Psoas muscle (tissue), 7 donors: ENCODE measurements at regions not wholly inside any gene's neighbourhood (a gene's known extent, or its start where the extent isn't known, plus 50 kb on each side); places are given as distances from the start of the nearest gene placed in this dataset.

Experiments used
- ATAC-seq, 4 donors: fragments of 200-7000 bp; cut with Tn5 transposase; one replicate each; pipeline ENCODE4 v1.9.1; 2020; ENCODE audit warnings: moderate library complexity in 3 of 4, mild to moderate bottlenecking in 2 of 4
- DNase-seq, 2 donors: peaks; one replicate each; pipeline ENCODE4 v3.0.0-alpha.2; 2020
- H3K27ac ChIP-seq: fragments of 200-600 bp; one replicate; pipeline ENCODE4 v1.8.0; 2022
- H3K27me3 ChIP-seq, 3 donors: fragments of 200-600 bp in 1 of 3; one replicate each; pipeline versions ENCODE4 v1.6.1 to v1.8.0; 2013 to 2022; ENCODE audit warnings: low read length in 2 of 3, mild to moderate bottlenecking in 2 of 3, moderate library complexity in 1 of 3; ENCODE audit not compliant: insufficient read depth in 3 of 3
- H3K36me3 ChIP-seq, 2 donors: fragments of 200-600 bp in 1 of 2; one replicate each; pipeline versions ENCODE4 v1.6.1 to v1.8.0; 2013 to 2022; ENCODE audit warnings: low read depth in 1 of 2, mild to moderate bottlenecking in 1 of 2, moderate library complexity in 1 of 2; ENCODE audit not compliant: insufficient read depth in 1 of 2
- H3K4me1 ChIP-seq: fragments of 200-600 bp; one replicate; pipeline ENCODE4 v1.8.0; 2022
- H3K4me3 ChIP-seq: fragments of 200-600 bp; one replicate; pipeline ENCODE4 v1.8.0; 2022; ENCODE audit warnings: mild to moderate bottlenecking
- H3K9me3 ChIP-seq: fragments of 200-600 bp; one replicate; pipeline ENCODE4 v1.8.0; 2022
- WGBS, 3 donors: extraction: QIAGEN DNeasy Blood & Tissue Kit; methylation state at CpG; one replicate each; pipeline versions ENCODE4 v1.1.6 to v1.1.7; 2013; 5-methylcytosine and 5-hydroxymethylcytosine counted together
- intact Hi-C, 2 donors: fragments of 100-400 bp; cut with DNase I; formaldehyde crosslinking; loops; one replicate each; pipeline versions ENCODE4 v1.11.0 to v1.14.2; 2022
- TF ChIP-seq, protein P1 (sequence below): fragments of 200-600 bp; IDR thresholded peaks from one replicate; pipeline ENCODE4 v1.8.0; 2022; ENCODE audit warnings: antibody characterized with exemption
- donor health status: healthy with polysubstance abuse.
- donor health status: DM: no; HTN: no; CAD: no; lungs with moderate emphysema.
- donor health status: Bipolar disorder and iron deficiency.
- donor health status: healthy.
- donor health status: DM: yes; HTN: yes; CAD: no.
- donor health status: DM: no; HTN: no; CAD: no.
- donor health status: DM: yes; HTN: yes; CAD: no.

DNA sequence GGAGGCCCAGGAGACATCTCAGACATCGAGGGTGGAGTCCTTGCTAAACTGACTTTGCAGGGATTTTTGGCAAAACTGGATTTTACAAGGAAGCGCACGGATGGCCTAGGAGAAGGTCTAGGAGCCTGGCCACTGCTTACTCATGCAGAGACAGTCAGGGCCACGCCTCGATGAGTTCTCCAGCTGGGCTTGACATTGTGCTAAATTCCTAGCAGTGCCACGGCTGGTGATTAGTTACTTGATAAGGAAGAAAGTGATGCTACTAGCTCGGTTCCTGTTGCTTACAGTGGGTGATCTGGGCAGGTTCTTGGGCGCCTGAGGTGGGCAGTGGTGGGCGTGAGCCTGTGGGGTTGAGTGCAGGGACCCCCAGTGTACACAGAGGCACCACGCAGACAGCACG lies 143.4 kb downstream of the SOX1 start:
- ATAC-seq: no peak
- TF ChIP-seq, protein P1, sequence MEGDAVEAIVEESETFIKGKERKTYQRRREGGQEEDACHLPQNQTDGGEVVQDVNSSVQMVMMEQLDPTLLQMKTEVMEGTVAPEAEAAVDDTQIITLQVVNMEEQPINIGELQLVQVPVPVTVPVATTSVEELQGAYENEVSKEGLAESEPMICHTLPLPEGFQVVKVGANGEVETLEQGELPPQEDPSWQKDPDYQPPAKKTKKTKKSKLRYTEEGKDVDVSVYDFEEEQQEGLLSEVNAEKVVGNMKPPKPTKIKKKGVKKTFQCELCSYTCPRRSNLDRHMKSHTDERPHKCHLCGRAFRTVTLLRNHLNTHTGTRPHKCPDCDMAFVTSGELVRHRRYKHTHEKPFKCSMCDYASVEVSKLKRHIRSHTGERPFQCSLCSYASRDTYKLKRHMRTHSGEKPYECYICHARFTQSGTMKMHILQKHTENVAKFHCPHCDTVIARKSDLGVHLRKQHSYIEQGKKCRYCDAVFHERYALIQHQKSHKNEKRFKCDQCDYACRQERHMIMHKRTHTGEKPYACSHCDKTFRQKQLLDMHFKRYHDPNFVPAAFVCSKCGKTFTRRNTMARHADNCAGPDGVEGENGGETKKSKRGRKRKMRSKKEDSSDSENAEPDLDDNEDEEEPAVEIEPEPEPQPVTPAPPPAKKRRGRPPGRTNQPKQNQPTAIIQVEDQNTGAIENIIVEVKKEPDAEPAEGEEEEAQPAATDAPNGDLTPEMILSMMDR: no peak
- peaks cover 0 to 29% (median 4%) of the 10 kb centered on the region in 3 donors for H3K27me3 ChIP-seq
- no peak overlapping the region for H3K27ac ChIP-seq
- no peak for DNase-seq
- intact Hi-C loops: no loop called here
- H3K36me3 ChIP-seq: no peaks in the 10 kb centered on the region
- no peak overlapping the region for H3K4me3 ChIP-seq
- no peaks in the 10 kb centered on the region for H3K9me3 ChIP-seq
- H3K4me1 ChIP-seq: no peaks in the 10 kb centered on the region
- 45 to 56% (median 48%) methylated on average over 11 of the region's 11 CpGs for WGBS, 3 donors

DNA sequence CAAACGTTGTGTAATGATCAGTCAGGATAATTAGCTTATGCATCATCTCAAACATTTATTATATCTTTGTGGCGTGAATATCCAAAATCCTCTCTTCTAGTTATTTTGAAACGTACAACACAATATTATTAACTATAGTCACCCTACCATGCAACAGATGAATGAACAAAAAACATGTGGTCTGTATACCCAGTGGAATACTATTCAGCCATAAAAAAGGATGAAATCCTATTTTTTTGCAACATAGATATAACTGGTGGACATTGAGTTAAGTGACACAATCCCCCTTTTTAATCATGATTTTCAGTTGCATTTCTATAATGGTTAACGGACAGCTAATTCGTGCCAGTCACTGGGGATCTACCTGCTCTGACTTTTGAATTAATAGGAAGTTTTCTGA lies 145.6 kb downstream of the SOX1 start:
- Histone ChIP-seq H3K27ac (no peak overlapping the region), H3K4me1 (no peaks in the 10 kb centered on the region), H3K36me3 (no peaks in the 10 kb centered on the region), H3K4me3 (no peak overlapping the region), H3K9me3 (no peaks in the 10 kb centered on the region), H3K27me3 (peaks cover 0 to 15% (median 4%) of the 10 kb centered on the region in 3 donors)
- DNase-seq (no peak), ATAC-seq (no peak)
- TF ChIP-seq, protein P1: no peak
- intact Hi-C loops: no loop called here
- WGBS, 3 donors: 88 to 90% (median 89%) methylated on average over 5 of the region's 5 CpGs

DNA sequence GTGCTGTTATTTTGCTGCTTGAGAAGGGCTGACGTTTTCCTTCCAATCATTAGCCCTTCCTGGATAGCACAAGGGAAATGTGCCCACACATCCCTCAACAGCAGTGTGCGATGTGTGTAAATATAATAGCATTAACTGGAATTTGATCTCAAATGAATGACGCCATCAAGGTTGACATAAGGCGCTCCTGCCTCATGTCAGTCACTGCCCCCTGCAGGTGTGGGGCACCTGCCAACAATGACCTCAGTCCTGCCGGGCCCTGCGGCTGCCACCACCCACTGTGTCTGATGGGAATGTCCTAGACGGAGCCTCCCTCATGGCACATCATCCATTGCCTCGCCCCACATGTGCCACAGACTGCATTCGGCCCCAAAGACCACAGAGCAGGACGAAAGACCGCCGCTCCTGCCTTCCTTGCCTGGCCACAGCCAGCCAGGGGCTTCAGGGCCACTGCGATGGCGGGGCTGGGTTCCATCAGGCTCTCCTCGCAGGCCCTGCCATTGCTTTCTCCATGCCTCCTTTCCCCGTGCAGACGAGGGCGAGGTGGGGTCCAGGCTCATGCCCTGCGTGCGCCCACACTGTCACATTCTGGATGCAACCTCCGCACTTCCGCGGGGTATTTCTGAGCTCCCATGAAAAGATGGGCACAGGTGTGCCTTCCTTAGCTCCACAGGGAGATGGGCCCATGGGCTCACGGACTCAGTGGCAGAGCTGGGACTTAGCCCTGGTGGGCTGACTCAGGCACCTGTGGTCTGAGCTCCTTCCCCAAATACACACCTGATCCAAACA lies 146.7 kb downstream of the SOX1 start:
- Histone ChIP-seq H3K9me3 (no peaks in the 10 kb centered on the region), H3K4me3 (no peak overlapping the region), H3K4me1 (no peaks in the 10 kb centered on the region), H3K27ac (no peak overlapping the region), H3K36me3 (no peaks in the 10 kb centered on the region), H3K27me3 (peaks cover 0 to 8% (median 4%) of the 10 kb centered on the region in 3 donors)
- no peak for DNase-seq
- intact Hi-C loops: no loop called here
- TF ChIP-seq, protein P1: no peak
- ATAC-seq: no peak
- 75 to 78% (median 76%) methylated on average over 24 of the region's 24 CpGs for WGBS, 3 donors

DNA sequence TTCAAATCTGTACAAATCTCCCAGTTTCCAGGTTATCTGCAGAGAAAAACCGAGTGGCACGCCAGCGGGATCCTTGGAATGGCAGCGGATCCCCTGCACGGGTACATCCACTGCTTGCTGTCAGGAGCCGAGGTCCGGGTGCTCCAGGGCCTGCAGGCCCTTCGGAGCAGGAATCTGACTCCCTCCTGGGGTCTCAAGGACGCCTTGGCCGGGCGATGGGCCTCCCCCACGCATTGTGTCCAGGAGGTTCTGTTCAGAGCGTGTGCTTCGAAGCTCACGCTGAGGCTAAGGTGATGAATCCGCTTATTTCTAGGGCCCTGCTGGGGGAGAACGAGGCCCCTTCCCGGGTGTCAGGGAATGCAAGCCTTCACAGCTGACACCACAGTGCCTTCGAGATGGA lies 148.9 kb downstream of the SOX1 start:
- no peak for ATAC-seq
- H3K27me3 ChIP-seq: peaks cover 0 to 4% (median 4%) of the 10 kb centered on the region in 3 donors
- no peak overlapping the region for H3K4me3 ChIP-seq
- no peaks in the 10 kb centered on the region for H3K36me3 ChIP-seq
- no peak for DNase-seq
- intact Hi-C loops: no loop called here
- TF ChIP-seq, protein P1: no peak
- H3K9me3 ChIP-seq: no peaks in the 10 kb centered on the region
- no peak overlapping the region for H3K27ac ChIP-seq
- H3K4me1 ChIP-seq: no peaks in the 10 kb centered on the region
- WGBS, 3 donors: 68 to 74% (median 71%) methylated on average over 19 of the region's 19 CpGs

DNA sequence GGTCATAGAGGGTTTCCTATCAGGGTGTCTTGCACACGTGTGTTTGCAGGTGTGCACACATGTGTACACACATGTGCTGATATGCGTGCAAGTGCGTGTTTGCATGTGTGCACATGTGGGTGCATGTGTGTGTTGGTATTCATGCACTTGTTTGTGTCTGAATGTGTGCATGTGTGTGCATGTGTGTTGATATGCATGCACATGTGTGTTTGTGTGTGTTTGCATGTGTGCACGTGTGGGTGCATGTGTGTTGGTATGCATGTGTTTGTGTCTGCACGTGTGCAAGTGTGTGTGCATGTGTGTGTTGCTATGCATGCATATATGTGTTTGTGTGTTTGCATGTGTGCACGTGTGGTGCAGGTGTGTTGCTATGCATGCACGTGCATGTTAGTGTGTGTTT lies 150.5 kb downstream of the SOX1 start:
- Histone ChIP-seq H3K27me3 (peaks cover 0 to 4% (median 0%) of the 10 kb centered on the region in 3 donors), H3K4me1 (no peaks in the 10 kb centered on the region), H3K27ac (no peak overlapping the region), H3K9me3 (no peaks in the 10 kb centered on the region), H3K4me3 (no peak overlapping the region), H3K36me3 (no peaks in the 10 kb centered on the region)
- TF ChIP-seq, protein P1: no peak
- intact Hi-C loops: no loop called here
- ATAC-seq: no peak
- DNase-seq: no peak
- WGBS, 3 donors: 82 to 92% (median 85%) methylated on average over 7 of the region's 7 CpGs
